Mammary epithelial cell (primary cell): ENCODE measurements at regions not wholly inside any gene's neighbourhood (a gene's known extent, or its start where the extent isn't known, plus 50 kb on each side); places are given as distances from the start of the nearest gene placed in this dataset.

ENCODE experiments used
- CTCF ChIP-seq, 2 donors: IDR thresholded peaks in 1 of 2; conservative IDR thresholded peaks in 1 of 2; 2 replicates each; pipeline ENCODE4 v1.5.1; 2011 to 2012; ENCODE audit warnings: inconsistent platforms in 2 of 2, low read length in 2 of 2, mild to moderate bottlenecking in 2 of 2, control low read depth in 1 of 2, low read depth in 1 of 2; ENCODE audit not compliant: insufficient read depth in 1 of 2; ENCODE audit errors: extremely low read depth in 1 of 2
- EZH2 ChIP-seq: IDR thresholded peaks from 2 replicates; pipeline ENCODE4 v1.6.1; 2012; ENCODE audit warnings: low read length, inconsistent platforms, borderline replicate concordance

- no peak for TF ChIP-seq CTCF (conservative IDR thresholded peaks at IDR 0.05 in 1 of 2, IDR thresholded peaks at IDR 0.05 in 1 of 2; ENCODE audit: extremely low read depth in 1 of 2, insufficient read depth in 1 of 2, low read depth in 1 of 2, low read length in 2 of 2)
- TF ChIP-seq EZH2, result no peak
Observed at GRCh38 chr21:31501926-31502325, 157.6 kb upstream of the SOD1 start.
